ENCODE measurements at regions not wholly inside any gene's neighbourhood (a gene's known extent, or its start where the extent isn't known, plus 50 kb on each side); places are given as distances from the start of the nearest gene placed in this dataset.

- H3K27ac ChIP-seq (ENCODE audit: low read depth in 1 of 2, low read length in 1 of 2): no peak overlapping the region
- no peaks in the 10 kb centered on the region for H3K4me1 ChIP-seq (ENCODE audit: control insufficient read depth in 2 of 2, insufficient read depth in 2 of 2, low read length in 2 of 2)
- no peaks in the 10 kb centered on the region for H3K9me3 ChIP-seq (ENCODE audit: control insufficient read depth in 2 of 2, insufficient read depth in 1 of 2, low read length in 1 of 2)
- no peak for DNase-seq (ENCODE audit: low read depth in 6 of 9, low spot score in 9 of 9)
- H3K36me3 ChIP-seq (ENCODE audit: control insufficient read depth in 2 of 2, insufficient read depth in 2 of 2, low read length in 1 of 2): no peaks in the 10 kb centered on the region
- no peak overlapping the region for H3K4me3 ChIP-seq (ENCODE audit: low read length in 2 of 2)
- 87% methylated on average over 1 of the region's 1 CpG for WGBS
- no peaks in the 10 kb centered on the region for H3K27me3 ChIP-seq (ENCODE audit: control insufficient read depth in 2 of 2, insufficient read depth in 1 of 2, low read length in 1 of 2)
These were observed 108.1 kb upstream of the NEIL3 start for GRCh38 chr4:177201614-177202013.

DNA sequence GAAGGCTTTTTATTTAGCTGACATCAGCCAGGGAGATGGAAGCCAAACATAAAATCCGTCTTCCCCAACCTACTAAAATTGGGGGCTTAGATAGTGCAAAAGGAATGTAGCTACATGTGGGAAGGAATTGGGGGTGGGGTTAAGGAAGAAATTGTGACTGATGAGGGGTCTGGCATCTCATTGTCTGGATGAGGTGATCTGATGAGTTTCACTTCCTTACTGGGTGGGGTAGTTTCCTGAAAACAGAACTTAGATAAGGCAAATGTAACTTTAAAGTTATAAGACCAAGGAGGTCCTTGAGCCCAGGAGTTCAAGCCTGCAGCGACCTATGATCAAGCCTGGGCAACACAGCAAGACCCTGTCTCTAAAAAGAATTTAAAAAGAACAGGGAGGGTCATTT lies 105.5 kb upstream of the NEIL3 start:
- 46% methylated on average over 2 of the region's 2 CpGs for WGBS
- Histone ChIP-seq H3K4me1 (ENCODE audit: control insufficient read depth in 2 of 2, insufficient read depth in 2 of 2, low read length in 2 of 2) (no peaks in the 10 kb centered on the region), H3K4me3 (ENCODE audit: low read length in 2 of 2) (no peak overlapping the region), H3K27me3 (ENCODE audit: control insufficient read depth in 2 of 2, insufficient read depth in 1 of 2, low read length in 1 of 2) (no peaks in the 10 kb centered on the region), H3K36me3 (ENCODE audit: control insufficient read depth in 2 of 2, insufficient read depth in 2 of 2, low read length in 1 of 2) (no peaks in the 10 kb centered on the region), H3K9me3 (ENCODE audit: control insufficient read depth in 2 of 2, insufficient read depth in 1 of 2, low read length in 1 of 2) (no peaks in the 10 kb centered on the region), H3K27ac (ENCODE audit: low read depth in 1 of 2, low read length in 1 of 2) (no peak overlapping the region)
- DNase-seq (ENCODE audit: low read depth in 6 of 9, low spot score in 9 of 9): no peak

- WGBS: 96% methylated on average over 5 of the region's 5 CpGs
- Histone ChIP-seq H3K27ac (ENCODE audit: low read depth in 1 of 2, low read length in 1 of 2) (no peak overlapping the region), H3K27me3 (ENCODE audit: control insufficient read depth in 2 of 2, insufficient read depth in 1 of 2, low read length in 1 of 2) (no peaks in the 10 kb centered on the region), H3K36me3 (ENCODE audit: control insufficient read depth in 2 of 2, insufficient read depth in 2 of 2, low read length in 1 of 2) (no peaks in the 10 kb centered on the region), H3K4me1 (ENCODE audit: control insufficient read depth in 2 of 2, insufficient read depth in 2 of 2, low read length in 2 of 2) (no peaks in the 10 kb centered on the region), H3K4me3 (ENCODE audit: low read length in 2 of 2) (no peak overlapping the region), H3K9me3 (ENCODE audit: control insufficient read depth in 2 of 2, insufficient read depth in 1 of 2, low read length in 1 of 2) (no peaks in the 10 kb centered on the region)
- no peak for DNase-seq (ENCODE audit: low read depth in 6 of 9, low spot score in 9 of 9)
These were observed 94.7 kb upstream of the NEIL3 start for GRCh38 chr4:177214935-177215334.

DNA sequence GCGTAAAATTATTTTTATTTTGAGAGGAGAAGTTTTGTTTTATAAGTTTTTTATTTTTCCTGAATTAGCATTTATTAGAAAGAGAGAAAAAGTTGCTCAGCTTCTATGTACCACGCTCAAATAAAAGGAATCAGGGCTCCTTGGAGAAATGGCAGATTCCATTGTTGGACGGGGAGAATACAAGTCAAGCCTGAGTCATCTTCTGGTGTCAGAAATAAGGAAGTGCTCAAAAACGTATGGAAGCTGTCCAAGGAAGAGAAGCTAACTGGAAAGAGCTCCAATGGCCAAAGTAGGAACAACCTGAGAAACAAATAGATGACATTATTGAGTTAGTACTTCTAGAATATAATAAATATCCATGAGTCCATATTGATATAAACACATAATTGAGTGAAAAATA lies 89.3 kb upstream of the NEIL3 start:
- Histone ChIP-seq H3K4me1 (ENCODE audit: control insufficient read depth in 2 of 2, insufficient read depth in 2 of 2, low read length in 2 of 2) (no peaks in the 10 kb centered on the region), H3K4me3 (ENCODE audit: low read length in 2 of 2) (no peak overlapping the region), H3K27ac (ENCODE audit: low read depth in 1 of 2, low read length in 1 of 2) (no peak overlapping the region), H3K9me3 (ENCODE audit: control insufficient read depth in 2 of 2, insufficient read depth in 1 of 2, low read length in 1 of 2) (no peaks in the 10 kb centered on the region), H3K36me3 (ENCODE audit: control insufficient read depth in 2 of 2, insufficient read depth in 2 of 2, low read length in 1 of 2) (no peaks in the 10 kb centered on the region), H3K27me3 (ENCODE audit: control insufficient read depth in 2 of 2, insufficient read depth in 1 of 2, low read length in 1 of 2) (no peaks in the 10 kb centered on the region)
- 84% methylated on average over 4 of the region's 4 CpGs for WGBS
- DNase-seq (ENCODE audit: low read depth in 6 of 9, low spot score in 9 of 9): no peak

GRCh38 chr4:177222781-177223180 lies 86.9 kb upstream of the NEIL3 start:
- Histone ChIP-seq H3K36me3 (ENCODE audit: control insufficient read depth in 2 of 2, insufficient read depth in 2 of 2, low read length in 1 of 2) (no peaks in the 10 kb centered on the region), H3K4me3 (ENCODE audit: low read length in 2 of 2) (no peak overlapping the region), H3K27me3 (ENCODE audit: control insufficient read depth in 2 of 2, insufficient read depth in 1 of 2, low read length in 1 of 2) (no peaks in the 10 kb centered on the region), H3K27ac (ENCODE audit: low read depth in 1 of 2, low read length in 1 of 2) (no peak overlapping the region), H3K4me1 (ENCODE audit: control insufficient read depth in 2 of 2, insufficient read depth in 2 of 2, low read length in 2 of 2) (no peaks in the 10 kb centered on the region), H3K9me3 (ENCODE audit: control insufficient read depth in 2 of 2, insufficient read depth in 1 of 2, low read length in 1 of 2) (no peaks in the 10 kb centered on the region)
- DNase-seq (ENCODE audit: low read depth in 6 of 9, low spot score in 9 of 9): no peak
- WGBS: 91% methylated on average over 2 of the region's 2 CpGs

DNA sequence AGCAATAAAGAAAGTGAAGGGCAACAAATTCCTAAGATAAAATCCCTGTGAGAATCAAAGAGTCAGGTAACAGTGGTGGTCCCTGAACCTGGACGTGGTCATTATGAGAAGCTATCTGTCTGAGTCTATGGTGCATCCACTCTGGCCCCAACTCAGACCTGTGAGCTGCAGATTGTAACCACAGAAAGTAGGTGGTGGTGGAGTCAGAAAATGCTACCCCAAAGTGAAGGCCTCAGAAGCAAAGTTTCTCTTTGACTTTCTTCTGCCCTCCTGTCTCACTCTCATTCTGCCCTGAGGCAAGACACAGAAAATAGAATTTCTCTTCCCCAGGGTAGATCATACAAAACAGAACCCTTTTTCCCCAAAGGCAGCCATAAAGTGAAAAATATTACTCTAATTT lies 84.1 kb upstream of the NEIL3 start:
- Histone ChIP-seq H3K4me3 (ENCODE audit: low read length in 2 of 2) (no peak overlapping the region), H3K9me3 (ENCODE audit: control insufficient read depth in 2 of 2, insufficient read depth in 1 of 2, low read length in 1 of 2) (no peaks in the 10 kb centered on the region), H3K27ac (ENCODE audit: low read depth in 1 of 2, low read length in 1 of 2) (no peak overlapping the region), H3K4me1 (ENCODE audit: control insufficient read depth in 2 of 2, insufficient read depth in 2 of 2, low read length in 2 of 2) (peaks cover 0 to 2% of the 10 kb centered on the region in 2 donors), H3K27me3 (ENCODE audit: control insufficient read depth in 2 of 2, insufficient read depth in 1 of 2, low read length in 1 of 2) (no peaks in the 10 kb centered on the region), H3K36me3 (ENCODE audit: control insufficient read depth in 2 of 2, insufficient read depth in 2 of 2, low read length in 1 of 2) (no peaks in the 10 kb centered on the region)
- 91% methylated on average over 1 of the region's 1 CpG for WGBS
- no peak for DNase-seq (ENCODE audit: low read depth in 6 of 9, low spot score in 9 of 9)

- Histone ChIP-seq H3K27ac (ENCODE audit: low read depth in 1 of 2, low read length in 1 of 2) (no peak overlapping the region), H3K4me1 (ENCODE audit: control insufficient read depth in 2 of 2, insufficient read depth in 2 of 2, low read length in 2 of 2) (peaks cover 0 to 2% of the 10 kb centered on the region in 2 donors), H3K4me3 (ENCODE audit: low read length in 2 of 2) (no peak overlapping the region), H3K9me3 (ENCODE audit: control insufficient read depth in 2 of 2, insufficient read depth in 1 of 2, low read length in 1 of 2) (no peaks in the 10 kb centered on the region), H3K36me3 (ENCODE audit: control insufficient read depth in 2 of 2, insufficient read depth in 2 of 2, low read length in 1 of 2) (no peaks in the 10 kb centered on the region), H3K27me3 (ENCODE audit: control insufficient read depth in 2 of 2, insufficient read depth in 1 of 2, low read length in 1 of 2) (no peaks in the 10 kb centered on the region)
- no peak for DNase-seq (ENCODE audit: low read depth in 6 of 9, low spot score in 9 of 9)
- WGBS: 96% methylated on average over 21 of the region's 21 CpGs
These were observed 82.0 kb upstream of the NEIL3 start for GRCh38 chr4:177227636-177228035.

- H3K4me3 ChIP-seq (ENCODE audit: low read length in 2 of 2): no peak overlapping the region
- no peaks in the 10 kb centered on the region for H3K9me3 ChIP-seq (ENCODE audit: control insufficient read depth in 2 of 2, insufficient read depth in 1 of 2, low read length in 1 of 2)
- peak overlapping the region in 1 of 2 donors; percentile 53 for H3K27ac ChIP-seq (ENCODE audit: low read depth in 1 of 2, low read length in 1 of 2)
- peaks cover 0 to 2% of the 10 kb centered on the region in 2 donors for H3K4me1 ChIP-seq (ENCODE audit: control insufficient read depth in 2 of 2, insufficient read depth in 2 of 2, low read length in 2 of 2)
- WGBS: 92% methylated on average over 4 of the region's 4 CpGs
- no peak for DNase-seq (ENCODE audit: low read depth in 6 of 9, low spot score in 9 of 9)
- H3K27me3 ChIP-seq (ENCODE audit: control insufficient read depth in 2 of 2, insufficient read depth in 1 of 2, low read length in 1 of 2): no peaks in the 10 kb centered on the region
- no peaks in the 10 kb centered on the region for H3K36me3 ChIP-seq (ENCODE audit: control insufficient read depth in 2 of 2, insufficient read depth in 2 of 2, low read length in 1 of 2)
These were observed 81.1 kb upstream of the NEIL3 start for GRCh38 chr4:177228599-177228998.

DNA sequence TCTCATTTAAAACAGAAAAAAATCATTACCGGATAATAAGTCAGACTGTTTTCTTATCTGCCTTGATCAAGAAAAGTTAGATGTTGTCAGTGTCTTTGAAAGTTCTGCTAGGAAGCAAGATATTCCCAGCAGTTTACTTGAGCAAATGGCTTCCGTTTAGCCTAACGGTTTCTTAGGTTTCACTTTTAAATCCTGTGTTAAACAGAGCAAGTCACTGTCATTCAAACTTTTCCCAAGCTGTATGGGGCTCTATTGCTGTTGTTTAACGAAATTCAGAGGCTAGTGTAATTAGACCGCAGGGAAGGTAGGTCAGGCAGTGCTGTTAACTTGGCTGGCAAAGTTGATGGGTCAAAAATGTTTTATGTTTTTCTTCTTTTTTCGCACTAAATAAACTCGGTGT lies 80.3 kb upstream of the NEIL3 start:
- peak in 2 of 9 donors; percentile 18 to 55 for DNase-seq (ENCODE audit: low read depth in 6 of 9, low spot score in 9 of 9)
- Histone ChIP-seq H3K9me3 (ENCODE audit: control insufficient read depth in 2 of 2, insufficient read depth in 1 of 2, low read length in 1 of 2) (no peaks in the 10 kb centered on the region), H3K36me3 (ENCODE audit: control insufficient read depth in 2 of 2, insufficient read depth in 2 of 2, low read length in 1 of 2) (no peaks in the 10 kb centered on the region), H3K4me1 (ENCODE audit: control insufficient read depth in 2 of 2, insufficient read depth in 2 of 2, low read length in 2 of 2) (peaks cover 0 to 2% of the 10 kb centered on the region in 2 donors), H3K4me3 (ENCODE audit: low read length in 2 of 2) (peak overlapping the region; percentile 8 to 12), H3K27ac (ENCODE audit: low read depth in 1 of 2, low read length in 1 of 2) (peak overlapping the region in 1 of 2 donors; percentile 53), H3K27me3 (ENCODE audit: control insufficient read depth in 2 of 2, insufficient read depth in 1 of 2, low read length in 1 of 2) (no peaks in the 10 kb centered on the region)
- 51% methylated on average over 7 of the region's 7 CpGs for WGBS

- Histone ChIP-seq H3K4me1 (ENCODE audit: control insufficient read depth in 2 of 2, insufficient read depth in 2 of 2, low read length in 2 of 2) (peaks cover 6 to 12% of the 10 kb centered on the region in 2 donors), H3K27me3 (ENCODE audit: control insufficient read depth in 2 of 2, insufficient read depth in 1 of 2, low read length in 1 of 2) (no peaks in the 10 kb centered on the region), H3K36me3 (ENCODE audit: control insufficient read depth in 2 of 2, insufficient read depth in 2 of 2, low read length in 1 of 2) (no peaks in the 10 kb centered on the region), H3K27ac (ENCODE audit: low read depth in 1 of 2, low read length in 1 of 2) (no peak overlapping the region), H3K9me3 (ENCODE audit: control insufficient read depth in 2 of 2, insufficient read depth in 1 of 2, low read length in 1 of 2) (no peaks in the 10 kb centered on the region), H3K4me3 (ENCODE audit: low read length in 2 of 2) (no peak overlapping the region)
- no peak for DNase-seq (ENCODE audit: low read depth in 6 of 9, low spot score in 9 of 9)
These were observed 77.2 kb upstream of the NEIL3 start for GRCh38 chr4:177232473-177232872.
